GM21723 (cell line): ENCODE measurements at regions not wholly inside any gene's neighbourhood (a gene's known extent, or its start where the extent isn't known, plus 50 kb on each side); places are given as distances from the start of the nearest gene placed in this dataset.
A peak's percentile ranks its signal among the peaks of the same experiment; 100 is the strongest.
"Not testable (repeated sequence)": the region's sequence is repeated elsewhere in the genome, so short reads cannot be mapped to it uniquely, and the experiment has no call there.

ENCODE experiments used
- ATAC-seq: cut with Tn5 transposase; IDR thresholded peaks from one replicate; pipeline ENCODE4 v1.9.1; 2021; ENCODE audit warnings: mild to moderate bottlenecking, moderate library complexity; ENCODE audit not compliant: unreplicated experiment

- ATAC-seq = no peak
Observed at GRCh38 chr4:123624959-123625358, 228.4 kb downstream of the SPRY1 start.

- no peak for ATAC-seq
Observed at GRCh38 chr4:123628288-123628687, 231.7 kb downstream of the SPRY1 start.

- ATAC-seq = no peak
Observed at GRCh38 chr4:123631786-123632692, 235.4 kb downstream of the SPRY1 start.

- no peak for ATAC-seq
Observed at GRCh38 chr4:123632693-123633030, 236.1 kb downstream of the SPRY1 start.

GRCh38 chr4:123638834-123639233 lies 242.2 kb downstream of the SPRY1 start:
- no peak for ATAC-seq

- no peak for ATAC-seq
Observed at GRCh38 chr4:123640271-123640670, 243.7 kb downstream of the SPRY1 start.

GRCh38 chr4:123640824-123641223 lies 244.2 kb downstream of the SPRY1 start:
- ATAC-seq = no peak

- no peak for ATAC-seq
Observed at GRCh38 chr4:123643691-123644090, 247.1 kb downstream of the SPRY1 start.

GRCh38 chr4:123649250-123649644 lies 252.7 kb downstream of the SPRY1 start:
- peak; percentile 82 for ATAC-seq

GRCh38 chr4:123649645-123650391 lies 253.2 kb downstream of the SPRY1 start:
- ATAC-seq = peak; percentile 29

GRCh38 chr4:123651066-123651465 lies 254.5 kb downstream of the SPRY1 start:
- no peak for ATAC-seq

- no peak for ATAC-seq
Observed at GRCh38 chr4:123651536-123652180, 255.1 kb downstream of the SPRY1 start.

GRCh38 chr4:123652476-123652875 lies 255.9 kb downstream of the SPRY1 start:
- no peak for ATAC-seq

- no peak for ATAC-seq
Observed at GRCh38 chr4:123653236-123653635, 256.6 kb downstream of the SPRY1 start.

GRCh38 chr4:123656746-123657294 lies 260.2 kb downstream of the SPRY1 start:
- ATAC-seq = not testable (repeated sequence)

- ATAC-seq = not testable (repeated sequence)
Observed at GRCh38 chr4:123657606-123658005, 261.0 kb downstream of the SPRY1 start.

- no peak for ATAC-seq
Observed at GRCh38 chr4:123659262-123659661, 262.7 kb downstream of the SPRY1 start.

- ATAC-seq = no peak
Observed at GRCh38 chr4:123659730-123660129, 263.1 kb downstream of the SPRY1 start.

GRCh38 chr4:123661080-123661737 lies 264.6 kb downstream of the SPRY1 start:
- no peak for ATAC-seq

- ATAC-seq = no peak
Observed at GRCh38 chr4:123662827-123663226, 266.2 kb downstream of the SPRY1 start.

- no peak for ATAC-seq
Observed at GRCh38 chr4:123666486-123666885, 269.9 kb downstream of the SPRY1 start.
